GM12872 (cell line): ENCODE measurements at regions not wholly inside any gene's neighbourhood (a gene's known extent, or its start where the extent isn't known, plus 50 kb on each side); places are given as distances from the start of the nearest gene placed in this dataset.

Experiments
- CTCF ChIP-seq: IDR thresholded peaks from 3 replicates; pipeline ENCODE4 v1.5.1; 2011; ENCODE audit warnings: low read depth, mild to moderate bottlenecking, low read length, moderate library complexity; ENCODE audit not compliant: insufficient read depth

GRCh38 chr14:98580131-98580678, 691.8 kb downstream of the BCL11B start:
- no peak for TF ChIP-seq CTCF

- TF ChIP-seq CTCF, result no peak
Observed at GRCh38 chr14:98582276-98582675, 689.7 kb downstream of the BCL11B start.

GRCh38 chr14:98591161-98591560, 680.8 kb downstream of the BCL11B start:
- TF ChIP-seq CTCF, result no peak

- no peak for TF ChIP-seq CTCF
Observed at GRCh38 chr14:98592611-98593170, 679.3 kb downstream of the BCL11B start.

GRCh38 chr14:98593361-98593761, 678.6 kb downstream of the BCL11B start:
- no peak for TF ChIP-seq CTCF

GRCh38 chr14:98594156-98594555, 677.8 kb downstream of the BCL11B start:
- TF ChIP-seq CTCF, result no peak

GRCh38 chr14:98598576-98598975, 673.4 kb downstream of the BCL11B start:
- no peak for TF ChIP-seq CTCF

- no peak for TF ChIP-seq CTCF
Observed at GRCh38 chr14:98599082-98599481, 672.9 kb downstream of the BCL11B start.
